CD4-positive, alpha-beta T cell (primary cell): ENCODE measurements at regions not wholly inside any gene's neighbourhood (a gene's known extent, or its start where the extent isn't known, plus 50 kb on each side); places are given as distances from the start of the nearest gene placed in this dataset.

ENCODE experiments used
- ATAC-seq: fragments of 200-7000 bp; cut with Tn5 transposase; one replicate; pipeline ENCODE4 v1.10.0; 2022; ENCODE audit warnings: mild to moderate bottlenecking; ENCODE audit not compliant: poor library complexity
- CTCF ChIA-PET: fragments of 350-600 bp; sonication (Branson Sonifier 250); formaldehyde crosslinking; loops from one replicate; lab custom pipeline; 2021; ENCODE audit warnings: antibody characterized with exemption, inconsistent platforms; lab: Charles Lee
- POLR2A ChIA-PET: fragments of 350-600 bp; sonication (Branson Sonifier 250); formaldehyde crosslinking; loops from one replicate; lab custom pipeline; 2021; ENCODE audit warnings: antibody characterized with exemption, inconsistent platforms; lab: Charles Lee
- DNase-seq, 14 experiments: peaks; one replicate each; pipeline ENCODE4 v3.0.0-alpha.2; 2013 to 2020; ENCODE audit warnings: mixed read lengths in 2 of 14
- H3K27ac ChIP-seq, 2 donors: one replicate each; pipeline versions ENCODE4 v1.5.1 to v1.7.0; 2013; ENCODE audit warnings: low read length in 2 of 2, low read depth in 1 of 2, mild to moderate bottlenecking in 1 of 2
- H3K27me3 ChIP-seq, 2 experiments: 1 replicate in 1 of 2; 2 replicates in 1 of 2; pipeline versions ENCODE4 v1.6.1 to v1.7.0; 2013; ENCODE audit warnings: low read length in 2 of 2, control low read depth in 1 of 2, mild to moderate bottlenecking in 1 of 2, moderate library complexity in 1 of 2; ENCODE audit not compliant: insufficient read depth in 2 of 2, control insufficient read depth in 1 of 2
- H3K36me3 ChIP-seq: one replicate; pipeline ENCODE4 v1.6.1; 2013; ENCODE audit warnings: low read length, control low read depth; ENCODE audit not compliant: insufficient read depth
- H3K4me1 ChIP-seq: one replicate; pipeline ENCODE4 v1.6.1; 2013; ENCODE audit warnings: low read length, control low read depth; ENCODE audit not compliant: insufficient read depth
- H3K4me3 ChIP-seq: one replicate; pipeline ENCODE4 v1.5.1; 2013; ENCODE audit warnings: mild to moderate bottlenecking, low read length, moderate library complexity
- H3K9me3 ChIP-seq, 2 experiments: 1 replicate in 1 of 2; 2 replicates in 1 of 2; pipeline versions ENCODE4 v1.6.1 to v1.7.0; 2013; ENCODE audit warnings: low read length in 2 of 2, mild to moderate bottlenecking in 2 of 2, control low read depth in 1 of 2, moderate library complexity in 1 of 2; ENCODE audit not compliant: control insufficient read depth in 1 of 2, insufficient read depth in 1 of 2
- H3K27ac Mint-ChIP-seq: one replicate; pipeline ENCODE4 v1.8.0; 2020; ENCODE audit warnings: mixed read lengths
- H3K27me3 Mint-ChIP-seq: one replicate; pipeline ENCODE4 v1.8.0; 2021; ENCODE audit warnings: mixed read lengths
- H3K36me3 Mint-ChIP-seq: one replicate; pipeline ENCODE4 v1.8.0; 2021; ENCODE audit warnings: low read depth, mixed read lengths
- H3K4me1 Mint-ChIP-seq: one replicate; pipeline ENCODE4 v1.8.0; 2021; ENCODE audit warnings: low read depth, mixed read lengths
- H3K4me3 Mint-ChIP-seq: one replicate; pipeline ENCODE4 v1.8.0; 2020; ENCODE audit warnings: mild to moderate bottlenecking, mixed read lengths
- H3K9me3 Mint-ChIP-seq: one replicate; pipeline ENCODE4 v1.8.0; 2020; ENCODE audit warnings: mixed read lengths
- CTCF ChIP-seq: fragments of 200-600 bp; IDR thresholded peaks from one replicate; pipeline ENCODE4 v1.8.0; 2022; ENCODE audit warnings: antibody characterized with exemption, mild to moderate bottlenecking
- intact Hi-C, 2 experiments: fragments of 100-400 bp; cut with DNase I in 1 of 2; cut with micrococcal nuclease in 1 of 2; formaldehyde crosslinking; loops; one replicate each; pipeline versions ENCODE4 v1.15.1 to v1.9.0; 2023 to 2025; cut with DNase I, micrococcal nuclease

DNA sequence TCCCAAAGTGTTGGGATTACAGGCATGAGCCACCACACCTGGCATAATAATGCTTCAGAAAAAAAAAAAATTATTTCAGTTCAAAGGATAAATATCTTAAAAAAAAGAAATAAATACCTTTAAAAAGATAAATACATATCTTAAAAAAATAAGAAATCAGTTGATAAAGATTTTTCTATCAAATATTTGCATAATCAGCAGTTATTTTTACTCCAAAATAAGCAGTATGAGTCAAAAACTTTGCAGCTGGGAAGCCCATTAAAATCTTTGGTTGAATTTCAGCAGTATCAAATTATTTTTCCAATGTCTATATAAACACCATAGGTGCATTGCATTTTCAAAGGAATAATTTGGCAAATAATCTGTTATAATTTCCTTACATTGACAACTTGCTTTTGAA lies 202.5 kb downstream of the KBTBD8 start:
- DNase-seq, result no peak
- Histone ChIP-seq H3K27me3 (no peaks in the 10 kb centered on the region), H3K27ac (no peak overlapping the region), H3K4me1 (no peaks in the 10 kb centered on the region), H3K9me3 (no peaks in the 10 kb centered on the region), H3K4me3 (no peak overlapping the region), H3K36me3 (no peaks in the 10 kb centered on the region)
- H3K4me3 Mint-ChIP-seq, result no peak overlapping the region
- no peak overlapping the region for H3K27ac Mint-ChIP-seq
- intact Hi-C loops, result no loop called here
- no peak for ATAC-seq
- ChIA-PET CTCF (no interaction called here), POLR2A (no interaction called here)
- no peak for TF ChIP-seq CTCF
- H3K27me3 Mint-ChIP-seq, result no peaks in the 10 kb centered on the region
- H3K4me1 Mint-ChIP-seq, result no peaks in the 10 kb centered on the region
- H3K9me3 Mint-ChIP-seq, result no peaks in the 10 kb centered on the region
- no peaks in the 10 kb centered on the region for H3K36me3 Mint-ChIP-seq

- Mint-ChIP-seq H3K4me3 (no peak overlapping the region), H3K27ac (no peak overlapping the region), H3K36me3 (no peaks in the 10 kb centered on the region), H3K4me1 (no peaks in the 10 kb centered on the region), H3K27me3 (no peaks in the 10 kb centered on the region), H3K9me3 (no peaks in the 10 kb centered on the region)
- Histone ChIP-seq H3K4me3 (no peak overlapping the region), H3K9me3 (no peaks in the 10 kb centered on the region), H3K4me1 (no peaks in the 10 kb centered on the region), H3K27ac (no peak overlapping the region), H3K36me3 (no peaks in the 10 kb centered on the region), H3K27me3 (no peaks in the 10 kb centered on the region)
- no peak for DNase-seq
- ChIA-PET POLR2A (no interaction called here), CTCF (no interaction called here)
- intact Hi-C loops, result no loop called here
- ATAC-seq, result no peak
- no peak for TF ChIP-seq CTCF
Measured at GRCh38 chr3:67201026-67201425, 202.9 kb downstream of the KBTBD8 start.

GRCh38 chr3:67202053-67202452 lies 203.9 kb downstream of the KBTBD8 start:
- Histone ChIP-seq H3K36me3 (no peaks in the 10 kb centered on the region), H3K4me1 (no peaks in the 10 kb centered on the region), H3K27ac (no peak overlapping the region), H3K9me3 (no peaks in the 10 kb centered on the region), H3K4me3 (no peak overlapping the region), H3K27me3 (no peaks in the 10 kb centered on the region)
- POLR2A ChIA-PET, result no interaction called here
- Mint-ChIP-seq H3K4me3 (no peak overlapping the region), H3K9me3 (no peaks in the 10 kb centered on the region), H3K36me3 (no peaks in the 10 kb centered on the region), H3K27me3 (no peaks in the 10 kb centered on the region), H3K4me1 (no peaks in the 10 kb centered on the region), H3K27ac (no peak overlapping the region)
- intact Hi-C loops, result no loop called here
- no peak for DNase-seq
- no peak for TF ChIP-seq CTCF
- CTCF ChIA-PET, result no interaction called here
- no peak for ATAC-seq
